ENCODE measurements at regions not wholly inside any gene's neighbourhood (a gene's known extent, or its start where the extent isn't known, plus 50 kb on each side); places are given as distances from the start of the nearest gene placed in this dataset.

- Histone ChIP-seq H3K9me3 (ENCODE audit: control insufficient read depth, insufficient read depth, low read length) (no peaks in the 10 kb centered on the region), H3K4me3 (ENCODE audit: low read length) (no peak overlapping the region), H3K36me3 (ENCODE audit: control insufficient read depth, insufficient read depth, low read length) (no peaks in the 10 kb centered on the region), H3K27me3 (ENCODE audit: control insufficient read depth, insufficient read depth, low read length) (no peaks in the 10 kb centered on the region), H3K27ac (ENCODE audit: low read length) (no peak overlapping the region), H3K4me1 (ENCODE audit: control insufficient read depth, insufficient read depth, low read length) (no peaks in the 10 kb centered on the region)
- DNase-seq (ENCODE audit: low read depth, low spot score), result no peak
- no CpG with 5 or more reads among the region's 2 CpGs for WGBS (ENCODE audit: insufficient coverage, insufficient read length)
Observed at GRCh38 chr3:70657454-70657853, 345.0 kb upstream of the MDFIC2 start.

- Histone ChIP-seq H3K9me3 (ENCODE audit: control insufficient read depth, insufficient read depth, low read length) (no peaks in the 10 kb centered on the region), H3K36me3 (ENCODE audit: control insufficient read depth, insufficient read depth, low read length) (no peaks in the 10 kb centered on the region), H3K27me3 (ENCODE audit: control insufficient read depth, insufficient read depth, low read length) (no peaks in the 10 kb centered on the region), H3K4me1 (ENCODE audit: control insufficient read depth, insufficient read depth, low read length) (no peaks in the 10 kb centered on the region), H3K4me3 (ENCODE audit: low read length) (no peak overlapping the region), H3K27ac (ENCODE audit: low read length) (no peak overlapping the region)
- no CpG with 5 or more reads among the region's 2 CpGs for WGBS (ENCODE audit: insufficient coverage, insufficient read length)
- no peak for DNase-seq (ENCODE audit: low read depth, low spot score)
Observed at GRCh38 chr3:70647823-70648222, 335.4 kb upstream of the MDFIC2 start.

GRCh38 chr3:70647094-70647493 lies 334.7 kb upstream of the MDFIC2 start:
- no peak for DNase-seq (ENCODE audit: low read depth, low spot score)
- Histone ChIP-seq H3K27ac (ENCODE audit: low read length) (no peak overlapping the region), H3K4me3 (ENCODE audit: low read length) (no peak overlapping the region), H3K9me3 (ENCODE audit: control insufficient read depth, insufficient read depth, low read length) (no peaks in the 10 kb centered on the region), H3K36me3 (ENCODE audit: control insufficient read depth, insufficient read depth, low read length) (no peaks in the 10 kb centered on the region), H3K4me1 (ENCODE audit: control insufficient read depth, insufficient read depth, low read length) (no peaks in the 10 kb centered on the region), H3K27me3 (ENCODE audit: control insufficient read depth, insufficient read depth, low read length) (no peaks in the 10 kb centered on the region)
- no CpG with 5 or more reads among the region's 2 CpGs for WGBS (ENCODE audit: insufficient coverage, insufficient read length)

- Histone ChIP-seq H3K4me3 (ENCODE audit: low read length) (no peak overlapping the region), H3K36me3 (ENCODE audit: control insufficient read depth, insufficient read depth, low read length) (no peaks in the 10 kb centered on the region), H3K27me3 (ENCODE audit: control insufficient read depth, insufficient read depth, low read length) (no peaks in the 10 kb centered on the region), H3K27ac (ENCODE audit: low read length) (no peak overlapping the region), H3K4me1 (ENCODE audit: control insufficient read depth, insufficient read depth, low read length) (no peaks in the 10 kb centered on the region), H3K9me3 (ENCODE audit: control insufficient read depth, insufficient read depth, low read length) (no peaks in the 10 kb centered on the region)
- no peak for DNase-seq (ENCODE audit: low read depth, low spot score)
Observed at GRCh38 chr3:70646635-70647034, 334.2 kb upstream of the MDFIC2 start.

- no peaks in the 10 kb centered on the region for H3K9me3 ChIP-seq (ENCODE audit: control insufficient read depth, insufficient read depth, low read length)
- no peaks in the 10 kb centered on the region for H3K36me3 ChIP-seq (ENCODE audit: control insufficient read depth, insufficient read depth, low read length)
- H3K27ac ChIP-seq (ENCODE audit: low read length), result no peak overlapping the region
- no peak overlapping the region for H3K4me3 ChIP-seq (ENCODE audit: low read length)
- no peaks in the 10 kb centered on the region for H3K4me1 ChIP-seq (ENCODE audit: control insufficient read depth, insufficient read depth, low read length)
- no peaks in the 10 kb centered on the region for H3K27me3 ChIP-seq (ENCODE audit: control insufficient read depth, insufficient read depth, low read length)
- DNase-seq (ENCODE audit: low read depth, low spot score), result no peak
Observed at GRCh38 chr3:70640481-70640880, 328.0 kb upstream of the MDFIC2 start.

GRCh38 chr3:70635301-70635700 lies 322.9 kb upstream of the MDFIC2 start:
- no peaks in the 10 kb centered on the region for H3K27me3 ChIP-seq (ENCODE audit: control insufficient read depth, insufficient read depth, low read length)
- H3K9me3 ChIP-seq (ENCODE audit: control insufficient read depth, insufficient read depth, low read length), result no peaks in the 10 kb centered on the region
- no peak overlapping the region for H3K27ac ChIP-seq (ENCODE audit: low read length)
- H3K4me3 ChIP-seq (ENCODE audit: low read length), result no peak overlapping the region
- no peaks in the 10 kb centered on the region for H3K4me1 ChIP-seq (ENCODE audit: control insufficient read depth, insufficient read depth, low read length)
- no peaks in the 10 kb centered on the region for H3K36me3 ChIP-seq (ENCODE audit: control insufficient read depth, insufficient read depth, low read length)
- no peak for DNase-seq (ENCODE audit: low read depth, low spot score)
- no CpG with 5 or more reads among the region's 2 CpGs for WGBS (ENCODE audit: insufficient coverage, insufficient read length)

- no peak overlapping the region for H3K4me3 ChIP-seq (ENCODE audit: low read length)
- H3K9me3 ChIP-seq (ENCODE audit: control insufficient read depth, insufficient read depth, low read length), result no peaks in the 10 kb centered on the region
- WGBS (ENCODE audit: insufficient coverage, insufficient read length), result no CpG with 5 or more reads among the region's 4 CpGs
- no peaks in the 10 kb centered on the region for H3K36me3 ChIP-seq (ENCODE audit: control insufficient read depth, insufficient read depth, low read length)
- H3K27me3 ChIP-seq (ENCODE audit: control insufficient read depth, insufficient read depth, low read length), result no peaks in the 10 kb centered on the region
- no peaks in the 10 kb centered on the region for H3K4me1 ChIP-seq (ENCODE audit: control insufficient read depth, insufficient read depth, low read length)
- H3K27ac ChIP-seq (ENCODE audit: low read length), result no peak overlapping the region
- peak; percentile 27 for DNase-seq (ENCODE audit: low read depth, low spot score)
Observed at GRCh38 chr3:70631716-70632307, 319.4 kb upstream of the MDFIC2 start.

GRCh38 chr3:70621451-70621850 lies 309.0 kb upstream of the MDFIC2 start:
- DNase-seq (ENCODE audit: low read depth, low spot score), result no peak
- Histone ChIP-seq H3K4me1 (ENCODE audit: control insufficient read depth, insufficient read depth, low read length) (no peaks in the 10 kb centered on the region), H3K4me3 (ENCODE audit: low read length) (no peak overlapping the region), H3K9me3 (ENCODE audit: control insufficient read depth, insufficient read depth, low read length) (no peaks in the 10 kb centered on the region), H3K27ac (ENCODE audit: low read length) (no peak overlapping the region), H3K36me3 (ENCODE audit: control insufficient read depth, insufficient read depth, low read length) (no peaks in the 10 kb centered on the region), H3K27me3 (ENCODE audit: control insufficient read depth, insufficient read depth, low read length) (no peaks in the 10 kb centered on the region)
- WGBS (ENCODE audit: insufficient coverage, insufficient read length), result no CpG with 5 or more reads among the region's 1 CpG

GRCh38 chr3:70620956-70621355 lies 308.5 kb upstream of the MDFIC2 start:
- H3K4me1 ChIP-seq (ENCODE audit: control insufficient read depth, insufficient read depth, low read length), result no peaks in the 10 kb centered on the region
- no peak for DNase-seq (ENCODE audit: low read depth, low spot score)
- H3K4me3 ChIP-seq (ENCODE audit: low read length), result no peak overlapping the region
- no CpG with 5 or more reads among the region's 2 CpGs for WGBS (ENCODE audit: insufficient coverage, insufficient read length)
- H3K27me3 ChIP-seq (ENCODE audit: control insufficient read depth, insufficient read depth, low read length), result no peaks in the 10 kb centered on the region
- H3K27ac ChIP-seq (ENCODE audit: low read length), result no peak overlapping the region
- no peaks in the 10 kb centered on the region for H3K9me3 ChIP-seq (ENCODE audit: control insufficient read depth, insufficient read depth, low read length)
- no peaks in the 10 kb centered on the region for H3K36me3 ChIP-seq (ENCODE audit: control insufficient read depth, insufficient read depth, low read length)

GRCh38 chr3:70620367-70620766 lies 307.9 kb upstream of the MDFIC2 start:
- H3K27me3 ChIP-seq (ENCODE audit: control insufficient read depth, insufficient read depth, low read length), result no peaks in the 10 kb centered on the region
- no peak for DNase-seq (ENCODE audit: low read depth, low spot score)
- WGBS (ENCODE audit: insufficient coverage, insufficient read length), result no CpG with 5 or more reads among the region's 2 CpGs
- no peaks in the 10 kb centered on the region for H3K36me3 ChIP-seq (ENCODE audit: control insufficient read depth, insufficient read depth, low read length)
- H3K4me1 ChIP-seq (ENCODE audit: control insufficient read depth, insufficient read depth, low read length), result no peaks in the 10 kb centered on the region
- H3K9me3 ChIP-seq (ENCODE audit: control insufficient read depth, insufficient read depth, low read length), result no peaks in the 10 kb centered on the region
- no peak overlapping the region for H3K27ac ChIP-seq (ENCODE audit: low read length)
- no peak overlapping the region for H3K4me3 ChIP-seq (ENCODE audit: low read length)

- Histone ChIP-seq H3K27me3 (ENCODE audit: control insufficient read depth, insufficient read depth, low read length) (no peaks in the 10 kb centered on the region), H3K36me3 (ENCODE audit: control insufficient read depth, insufficient read depth, low read length) (no peaks in the 10 kb centered on the region), H3K9me3 (ENCODE audit: control insufficient read depth, insufficient read depth, low read length) (no peaks in the 10 kb centered on the region), H3K4me1 (ENCODE audit: control insufficient read depth, insufficient read depth, low read length) (no peaks in the 10 kb centered on the region; the same call in 1 of the 2 replicates), H3K27ac (ENCODE audit: low read length) (no peak overlapping the region), H3K4me3 (ENCODE audit: low read length) (no peak overlapping the region)
- DNase-seq (ENCODE audit: low read depth, low spot score), result no peak
- WGBS (ENCODE audit: insufficient coverage, insufficient read length), result no CpG with 5 or more reads among the region's 1 CpG
Observed at GRCh38 chr3:70618151-70618550, 305.7 kb upstream of the MDFIC2 start.

Measured in iPS DF 6.9 (cell line).